NCI-H146 (cell line): ENCODE measurements at regions not wholly inside any gene's neighbourhood (a gene's known extent, or its start where the extent isn't known, plus 50 kb on each side); places are given as distances from the start of the nearest gene placed in this dataset.

ENCODE experiments used
- DNase-seq: peaks from one replicate; lab custom pipeline; 2025; lab: John Stamatoyannopoulos, UW

- DNase-seq, result no peak
Measured at GRCh38 chr4:123990310-123990870, 593.8 kb downstream of the SPRY1 start.

DNA sequence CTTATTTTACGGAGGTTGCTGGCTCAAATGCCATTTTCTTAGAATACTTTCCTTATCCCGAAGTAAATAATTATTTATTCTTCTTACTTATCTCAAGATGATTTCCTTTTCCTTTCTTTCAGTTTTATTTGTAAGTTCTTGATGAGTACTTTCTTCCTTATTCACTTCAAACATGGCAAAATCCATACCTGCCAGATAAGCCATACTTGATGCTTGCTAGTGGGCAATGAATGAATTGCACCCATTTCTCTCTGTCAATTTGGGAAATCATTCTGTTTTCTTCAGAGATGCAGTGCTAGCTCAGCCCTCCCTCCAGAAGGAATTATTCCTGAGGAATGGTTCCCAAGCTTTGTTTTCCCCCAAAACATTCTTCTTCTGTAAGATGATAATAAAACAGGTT lies 598.3 kb downstream of the SPRY1 start:
- DNase-seq, result no peak

- no peak for DNase-seq
Measured at GRCh38 chr4:123995936-123996335, 599.3 kb downstream of the SPRY1 start.

DNA sequence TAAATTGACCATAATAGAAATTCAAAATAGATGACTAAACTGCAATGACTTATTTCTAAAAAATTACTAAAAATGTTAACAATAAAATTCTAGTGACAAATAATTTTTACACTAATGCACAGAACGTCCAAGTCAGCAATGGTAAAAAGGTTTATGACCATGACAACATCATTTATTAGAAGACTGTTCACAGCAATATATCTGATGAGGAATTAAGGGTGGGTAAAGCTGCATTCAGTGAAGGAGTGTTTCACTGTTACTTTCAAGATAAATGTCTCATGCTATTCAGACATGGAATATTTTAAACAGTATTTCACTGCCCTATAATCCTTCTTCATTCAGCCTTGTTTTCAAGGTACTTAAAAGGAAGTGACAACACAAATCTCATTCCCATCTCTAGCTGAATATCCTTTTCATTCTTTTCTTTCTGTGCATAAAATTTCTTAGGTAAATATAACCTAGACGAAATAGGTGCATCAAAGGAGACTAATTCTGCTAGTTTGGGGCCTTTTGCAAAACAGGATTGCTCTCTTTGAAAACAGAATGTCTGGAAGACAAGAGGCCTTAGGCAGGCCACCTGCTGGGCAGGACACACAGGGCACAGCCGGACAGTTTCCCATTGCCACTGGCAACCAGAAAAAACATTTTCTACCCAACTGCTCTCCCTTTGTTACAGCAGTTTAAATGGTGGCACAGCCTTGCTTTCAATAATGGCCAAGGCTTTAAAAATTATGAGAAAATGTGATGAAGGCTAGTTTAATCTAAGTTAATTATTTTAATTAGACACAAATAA lies 600.3 kb downstream of the SPRY1 start:
- DNase-seq, result peak; percentile 78

GRCh38 chr4:123997776-123998449 lies 601.3 kb downstream of the SPRY1 start:
- no peak for DNase-seq

- DNase-seq, result no peak
Measured at GRCh38 chr4:124000233-124000632, 603.6 kb downstream of the SPRY1 start.

GRCh38 chr4:124015766-124016165 lies 619.2 kb downstream of the SPRY1 start:
- no peak for DNase-seq

DNA sequence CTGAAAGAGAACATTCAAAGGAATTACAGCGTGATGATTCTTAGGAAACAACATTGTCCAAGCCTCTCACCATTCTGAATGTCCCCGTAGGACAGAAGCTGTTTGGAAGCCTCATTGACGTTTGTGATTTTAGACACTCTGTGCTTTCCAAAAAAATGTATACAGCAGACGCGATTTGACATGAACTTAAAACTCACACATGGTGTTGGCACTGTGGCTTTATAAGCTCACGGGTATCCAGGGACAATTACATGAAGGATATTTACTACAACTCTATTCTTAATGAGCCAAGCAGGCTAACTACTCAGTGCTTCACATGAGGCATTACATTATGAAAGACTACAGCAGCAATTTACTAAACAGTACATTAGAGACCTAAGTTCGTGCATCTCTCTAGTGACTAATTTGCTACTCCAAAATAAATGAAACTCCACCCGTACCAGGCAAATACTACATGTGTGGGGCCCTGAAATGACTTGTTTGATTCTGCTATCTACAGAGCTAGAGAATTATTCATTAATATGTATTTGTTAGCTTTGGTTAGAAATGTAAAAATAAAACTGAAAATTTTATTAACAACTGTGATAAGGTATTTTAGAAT lies 620.7 kb downstream of the SPRY1 start:
- DNase-seq, result no peak

DNA sequence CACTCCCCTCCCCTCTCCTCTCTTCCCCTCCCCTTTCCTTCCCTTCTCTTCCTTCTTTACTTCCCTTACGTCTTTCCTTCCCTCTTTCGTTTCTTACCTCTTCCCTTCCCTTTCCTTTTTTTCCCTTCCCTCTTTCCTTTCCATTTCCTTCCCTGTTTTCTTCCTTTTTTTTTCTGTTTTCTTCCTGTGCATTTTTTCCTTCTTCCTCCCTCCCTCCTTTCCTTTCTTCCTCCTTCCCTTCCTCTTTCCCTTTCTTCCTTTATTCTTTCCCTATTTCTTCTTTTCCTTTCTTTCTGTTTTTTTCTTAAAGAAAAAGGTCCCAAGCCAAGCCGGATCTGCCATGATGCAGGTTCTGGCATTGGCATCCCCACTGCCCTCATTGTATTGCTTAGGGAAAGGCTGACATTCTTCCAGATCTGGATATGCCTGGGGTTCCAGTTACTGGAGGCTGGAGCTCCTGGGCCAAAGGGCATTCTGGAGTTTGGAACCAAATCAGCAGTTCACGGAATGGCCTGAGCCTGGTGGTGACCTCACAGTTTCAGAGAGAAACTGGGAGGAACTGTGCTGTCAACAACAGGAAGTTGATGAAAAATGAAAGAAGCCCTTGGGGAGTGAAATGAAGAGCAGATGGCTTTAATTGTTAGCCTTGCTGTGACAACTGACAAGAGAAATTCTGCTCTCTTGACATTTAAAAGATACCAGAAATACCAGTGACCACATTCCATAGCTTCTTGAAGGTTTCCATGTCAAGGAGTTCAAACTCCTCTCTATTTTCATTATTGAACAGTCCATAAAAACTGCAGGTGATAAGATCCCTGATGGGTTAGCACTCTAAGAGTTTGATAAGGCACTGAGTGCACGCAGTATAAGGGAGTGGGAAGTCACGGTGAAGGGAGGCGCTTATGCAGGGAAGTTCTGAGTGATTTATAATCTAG lies 622.1 kb downstream of the SPRY1 start:
- DNase-seq, result no peak

DNA sequence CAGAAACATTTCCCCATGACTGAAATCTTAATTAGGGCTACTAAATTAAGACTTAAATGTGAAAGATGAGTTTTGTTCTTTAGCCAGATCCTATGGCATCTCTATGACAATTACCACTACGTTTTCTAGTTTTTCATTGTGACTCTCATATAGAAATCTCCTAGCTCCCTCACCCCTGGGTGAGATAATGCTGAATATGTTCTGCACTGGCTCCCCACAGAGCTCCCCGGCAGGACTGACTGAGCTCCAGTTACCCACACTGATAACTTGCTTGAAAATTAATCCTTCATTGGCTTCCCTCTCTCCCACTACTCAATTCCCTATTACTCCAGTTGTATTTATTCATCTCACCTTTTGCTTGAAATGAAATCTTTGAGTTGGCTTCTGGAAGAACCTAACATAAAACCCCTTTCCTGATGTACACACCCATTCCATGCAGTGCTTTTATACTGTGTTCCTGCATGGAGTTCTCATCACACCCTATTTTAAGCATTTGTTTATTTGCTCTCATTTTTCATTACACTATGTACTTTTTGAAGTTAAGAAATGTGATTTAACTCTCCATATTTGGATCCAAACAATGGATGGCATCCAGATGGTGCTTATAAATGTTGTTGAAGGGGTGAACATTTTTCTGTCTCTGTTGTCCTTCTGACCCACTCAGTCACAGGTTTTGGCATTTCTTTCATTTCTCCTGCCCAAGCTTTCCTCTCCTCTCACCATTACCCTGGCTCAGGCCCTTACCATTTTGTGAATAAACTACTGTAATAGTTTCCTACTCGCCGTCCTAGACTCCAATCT lies 623.4 kb downstream of the SPRY1 start:
- no peak for DNase-seq

DNA sequence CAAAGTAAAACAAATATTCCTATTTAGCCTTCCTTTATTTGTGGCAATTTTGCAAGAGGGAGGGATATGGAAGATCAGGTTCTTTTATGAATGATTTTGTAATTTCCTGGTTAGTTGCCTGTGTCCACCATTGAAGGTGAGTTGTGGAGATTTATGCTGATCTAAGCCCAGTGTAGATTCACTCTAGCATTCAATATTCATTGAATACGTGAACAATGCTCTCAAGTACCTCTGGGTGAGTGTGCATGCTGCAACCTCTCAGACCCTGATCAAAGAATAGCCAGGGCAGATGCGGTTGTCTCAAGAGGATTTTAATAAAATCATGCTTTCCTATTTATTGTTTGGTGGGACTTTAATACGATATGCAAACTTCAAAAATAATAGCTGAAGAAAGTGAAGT lies 628.4 kb downstream of the SPRY1 start:
- DNase-seq, result no peak

DNA sequence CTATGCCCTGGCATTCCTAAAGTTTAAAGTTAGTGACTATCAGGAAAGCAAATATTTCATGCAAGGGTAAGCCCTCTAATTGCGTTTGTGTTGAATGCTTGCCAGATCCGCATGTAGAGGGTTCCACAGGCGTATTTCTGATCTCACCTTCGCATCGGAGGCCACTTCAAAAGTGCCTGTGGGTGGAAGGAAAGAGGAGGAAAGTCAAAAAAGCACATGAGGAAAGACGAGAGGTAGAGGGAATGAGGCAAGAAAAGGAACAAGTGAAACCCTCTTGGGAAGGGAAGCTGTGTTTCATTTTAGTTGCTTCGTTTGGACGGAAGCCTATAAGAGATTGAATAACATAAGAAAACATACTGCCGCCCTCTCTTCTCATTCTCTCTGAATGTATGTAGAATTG lies 628.8 kb downstream of the SPRY1 start:
- no peak for DNase-seq

DNA sequence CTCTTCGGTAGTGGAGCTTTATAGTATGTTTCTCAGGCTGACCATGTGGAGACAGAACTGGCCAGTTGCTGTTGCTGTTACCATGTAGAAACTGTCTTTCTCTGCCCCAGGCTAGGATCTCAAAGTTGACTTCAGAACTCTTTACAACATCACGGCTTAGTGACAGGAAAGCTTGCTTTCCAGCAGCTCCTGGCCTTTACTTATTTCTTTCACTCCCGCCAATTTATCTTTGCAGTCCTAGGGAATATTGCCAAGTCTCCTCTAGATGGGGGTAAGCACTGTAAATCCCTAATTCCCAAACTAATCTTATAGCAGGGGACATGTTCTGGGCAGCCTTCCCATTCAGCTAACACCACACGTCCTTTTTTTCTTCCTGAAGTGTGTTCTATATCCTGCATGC lies 631.6 kb downstream of the SPRY1 start:
- DNase-seq, result no peak

DNA sequence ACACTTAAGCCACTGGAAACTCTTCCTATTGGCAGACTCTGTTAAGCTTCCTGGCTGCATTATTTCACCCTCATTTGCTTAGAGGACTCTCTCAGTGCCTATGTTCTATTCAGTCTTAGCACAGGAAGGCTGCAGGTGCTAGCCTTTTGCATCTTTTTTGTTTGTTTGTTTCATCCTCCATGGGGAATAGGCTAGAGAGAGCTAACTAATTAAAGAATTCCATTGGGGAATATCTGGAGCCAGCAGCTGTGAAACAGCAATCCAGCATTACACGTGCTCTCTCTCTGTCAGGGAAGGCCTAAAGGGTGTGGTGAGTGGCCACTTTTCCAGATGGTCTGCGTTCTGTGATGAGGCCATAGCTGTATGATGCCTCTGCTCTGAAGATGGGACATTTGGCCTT lies 633.6 kb downstream of the SPRY1 start:
- DNase-seq, result no peak

- no peak for DNase-seq
Measured at GRCh38 chr4:124032035-124032434, 635.4 kb downstream of the SPRY1 start.

DNA sequence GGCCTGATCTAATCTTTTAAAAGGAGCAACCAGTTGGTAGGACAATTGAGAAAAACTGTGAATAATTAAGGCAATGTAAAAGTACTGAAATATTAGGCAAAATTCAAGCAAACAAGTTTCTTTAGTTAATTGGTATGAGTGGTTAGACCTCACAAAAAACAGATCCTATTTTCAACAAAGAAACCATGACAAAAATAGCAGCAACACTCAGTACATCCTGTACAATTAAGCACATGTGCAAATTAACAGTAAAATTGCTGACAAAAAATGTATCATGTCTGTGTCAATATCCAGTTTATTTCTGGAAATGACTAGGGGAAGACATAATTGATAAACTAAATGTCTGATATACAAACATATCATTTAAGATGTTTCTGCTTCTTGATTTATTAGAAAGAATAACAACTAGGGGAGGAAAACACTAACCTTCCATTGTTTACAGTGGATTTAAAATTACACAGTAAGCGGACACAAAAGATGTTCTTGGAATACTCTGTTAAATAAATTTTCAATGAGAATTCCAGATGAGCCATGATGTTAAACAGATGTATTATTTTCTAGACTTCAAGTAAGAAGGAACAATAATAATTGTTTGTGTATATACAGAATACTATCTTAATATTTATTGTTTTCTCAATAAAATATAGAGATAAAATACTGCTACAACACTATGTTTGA lies 638.9 kb downstream of the SPRY1 start:
- DNase-seq, result no peak

DNA sequence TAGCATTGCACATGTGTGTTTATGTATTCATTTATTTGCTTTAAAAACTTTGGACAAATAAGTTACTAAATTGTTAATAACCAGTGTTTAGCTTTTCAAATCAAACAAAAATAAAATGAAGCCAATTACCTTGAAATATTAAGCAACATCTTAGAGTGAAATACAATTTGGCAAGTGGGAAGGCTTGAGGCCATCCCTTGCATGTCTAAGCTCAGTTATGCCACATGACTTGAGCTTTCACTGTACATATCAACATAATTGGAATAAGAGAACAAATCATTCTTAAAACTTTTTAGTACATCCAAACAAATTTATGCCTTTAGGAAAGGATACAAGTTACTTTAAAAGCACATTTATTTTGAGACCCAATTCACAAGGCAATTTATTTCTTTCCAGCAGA lies 640.6 kb downstream of the SPRY1 start:
- no peak for DNase-seq

- no peak for DNase-seq
Measured at GRCh38 chr4:124044330-124044729, 647.7 kb downstream of the SPRY1 start.

- DNase-seq, result no peak
Measured at GRCh38 chr4:124044867-124045266, 648.3 kb downstream of the SPRY1 start.

GRCh38 chr4:124046190-124046589 lies 649.6 kb downstream of the SPRY1 start:
- DNase-seq, result no peak
